ENCODE measurements at regions not wholly inside any gene's neighbourhood (a gene's known extent, or its start where the extent isn't known, plus 50 kb on each side); places are given as distances from the start of the nearest gene placed in this dataset.

GRCh38 chr1:163628034-163628773 is 306.4 kb downstream of the NUF2 start:
- TF ChIP-seq POLR2A (IDR thresholded peaks at IDR 0.05) (no peak), CTCF (IDR thresholded peaks at IDR 0.05) (no peak)

Data from Peyer's patch (tissue), 4 donors.